Peyer's patch (tissue), 4 donors: ENCODE measurements at regions not wholly inside any gene's neighbourhood (a gene's known extent, or its start where the extent isn't known, plus 50 kb on each side); places are given as distances from the start of the nearest gene placed in this dataset.
"Not testable (repeated sequence)": the region's sequence is repeated elsewhere in the genome, so short reads cannot be mapped to it uniquely, and the experiment has no call there.

Experiments
- CTCF ChIP-seq, 6 experiments: fragments of 450-650 bp in 4 of 6; fragments of 200-600 bp in 2 of 6; sonication (generic) in 1 of 6; IDR thresholded peaks; one replicate each; pipeline ENCODE4 v1.5.1; 2017 to 2019; ENCODE audit warnings: antibody characterized with exemption in 6 of 6, mild to moderate bottlenecking in 3 of 6, moderate library complexity in 1 of 6
- POLR2A ChIP-seq, 2 donors: fragments of 450-650 bp; IDR thresholded peaks; one replicate each; pipeline ENCODE4 v1.5.1; 2017; ENCODE audit warnings: antibody characterized with exemption in 2 of 2, mild to moderate bottlenecking in 2 of 2, moderate library complexity in 2 of 2

- not testable (repeated sequence) for TF ChIP-seq CTCF, POLR2A (IDR thresholded peaks at IDR 0.05)
These were observed 131.7 kb upstream of the MAMLD1 start for GRCh38 chrX:150231368-150231767.
